ENCODE measurements at regions not wholly inside any gene's neighbourhood (a gene's known extent, or its start where the extent isn't known, plus 50 kb on each side); places are given as distances from the start of the nearest gene placed in this dataset.
"Not testable (repeated sequence)": the region's sequence is repeated elsewhere in the genome, so short reads cannot be mapped to it uniquely, and the experiment has no call there.

GRCh38 chr12:33017029-33017428 is 120.5 kb upstream of the PKP2 start:
- not testable (repeated sequence) for H3K9me3 ChIP-seq (ENCODE audit: control insufficient read depth, insufficient read depth, low read length); H3K4me1 ChIP-seq (ENCODE audit: control insufficient read depth, insufficient read depth, low read length); H3K27ac ChIP-seq (ENCODE audit: low read depth, low read length); H3K4me3 ChIP-seq (ENCODE audit: low read depth, low read length); H3K27me3 ChIP-seq (ENCODE audit: control insufficient read depth, insufficient read depth, low read length); DNase-seq (ENCODE audit: low read depth in 4 of 6, low spot score in 6 of 6); H3K36me3 ChIP-seq (ENCODE audit: control insufficient read depth, insufficient read depth, low read length)
- 61% methylated on average over 2 of the region's 2 CpGs for WGBS (ENCODE audit: insufficient coverage)

- H3K27me3 ChIP-seq (ENCODE audit: control insufficient read depth, insufficient read depth, low read length), result no peaks in the 10 kb centered on the region
- 80% methylated on average over 1 of the region's 3 CpGs for WGBS (ENCODE audit: insufficient coverage)
- H3K9me3 ChIP-seq (ENCODE audit: control insufficient read depth, insufficient read depth, low read length), result no peaks in the 10 kb centered on the region
- H3K36me3 ChIP-seq (ENCODE audit: control insufficient read depth, insufficient read depth, low read length), result no peaks in the 10 kb centered on the region
- DNase-seq (ENCODE audit: low read depth in 4 of 6, low spot score in 6 of 6), result no peak
- H3K4me3 ChIP-seq (ENCODE audit: low read depth, low read length), result no peak overlapping the region
- no peak overlapping the region for H3K27ac ChIP-seq (ENCODE audit: low read depth, low read length)
- no peaks in the 10 kb centered on the region for H3K4me1 ChIP-seq (ENCODE audit: control insufficient read depth, insufficient read depth, low read length)
Measured at GRCh38 chr12:33012226-33012625, 115.6 kb upstream of the PKP2 start.

GRCh38 chr12:33006106-33006505 is 109.5 kb upstream of the PKP2 start:
- Histone ChIP-seq H3K36me3 (ENCODE audit: control insufficient read depth, insufficient read depth, low read length) (no peaks in the 10 kb centered on the region), H3K27me3 (ENCODE audit: control insufficient read depth, insufficient read depth, low read length) (no peaks in the 10 kb centered on the region), H3K27ac (ENCODE audit: low read depth, low read length) (no peak overlapping the region), H3K4me1 (ENCODE audit: control insufficient read depth, insufficient read depth, low read length) (no peaks in the 10 kb centered on the region), H3K4me3 (ENCODE audit: low read depth, low read length) (no peak overlapping the region), H3K9me3 (ENCODE audit: control insufficient read depth, insufficient read depth, low read length) (peaks cover 3% of the 10 kb centered on the region)
- DNase-seq (ENCODE audit: low read depth in 4 of 6, low spot score in 6 of 6), result no peak
- no CpG with 5 or more reads among the region's 1 CpG for WGBS (ENCODE audit: insufficient coverage)

- 31% methylated on average over 1 of the region's 2 CpGs for WGBS (ENCODE audit: insufficient coverage)
- Histone ChIP-seq H3K4me3 (ENCODE audit: low read depth, low read length) (no peak overlapping the region), H3K27me3 (ENCODE audit: control insufficient read depth, insufficient read depth, low read length) (no peaks in the 10 kb centered on the region), H3K27ac (ENCODE audit: low read depth, low read length) (no peak overlapping the region), H3K4me1 (ENCODE audit: control insufficient read depth, insufficient read depth, low read length) (no peaks in the 10 kb centered on the region), H3K36me3 (ENCODE audit: control insufficient read depth, insufficient read depth, low read length) (no peaks in the 10 kb centered on the region), H3K9me3 (ENCODE audit: control insufficient read depth, insufficient read depth, low read length) (peaks cover 3% of the 10 kb centered on the region)
- no peak for DNase-seq (ENCODE audit: low read depth in 4 of 6, low spot score in 6 of 6)
Measured at GRCh38 chr12:33000016-33000415, 103.4 kb upstream of the PKP2 start.

- Histone ChIP-seq H3K4me1 (ENCODE audit: control insufficient read depth, insufficient read depth, low read length) (no peaks in the 10 kb centered on the region), H3K27me3 (ENCODE audit: control insufficient read depth, insufficient read depth, low read length) (no peaks in the 10 kb centered on the region), H3K9me3 (ENCODE audit: control insufficient read depth, insufficient read depth, low read length) (no peaks in the 10 kb centered on the region), H3K27ac (ENCODE audit: low read depth, low read length) (no peak overlapping the region), H3K4me3 (ENCODE audit: low read depth, low read length) (no peak overlapping the region), H3K36me3 (ENCODE audit: control insufficient read depth, insufficient read depth, low read length) (no peaks in the 10 kb centered on the region)
- 52% methylated on average over 3 of the region's 8 CpGs for WGBS (ENCODE audit: insufficient coverage)
- DNase-seq (ENCODE audit: low read depth in 4 of 6, low spot score in 6 of 6), result peak in 1 of 6 donors; percentile 14
Measured at GRCh38 chr12:32997471-32997870, 100.9 kb upstream of the PKP2 start.

- H3K27me3 ChIP-seq (ENCODE audit: control insufficient read depth, insufficient read depth, low read length), result no peaks in the 10 kb centered on the region
- no CpG with 5 or more reads among the region's 2 CpGs for WGBS (ENCODE audit: insufficient coverage)
- H3K4me1 ChIP-seq (ENCODE audit: control insufficient read depth, insufficient read depth, low read length), result no peaks in the 10 kb centered on the region
- H3K9me3 ChIP-seq (ENCODE audit: control insufficient read depth, insufficient read depth, low read length), result no peaks in the 10 kb centered on the region
- H3K27ac ChIP-seq (ENCODE audit: low read depth, low read length), result no peak overlapping the region
- DNase-seq (ENCODE audit: low read depth in 4 of 6, low spot score in 6 of 6), result no peak
- no peaks in the 10 kb centered on the region for H3K36me3 ChIP-seq (ENCODE audit: control insufficient read depth, insufficient read depth, low read length)
- H3K4me3 ChIP-seq (ENCODE audit: low read depth, low read length), result no peak overlapping the region
Measured at GRCh38 chr12:32995623-32996022, 99.0 kb upstream of the PKP2 start.

- WGBS (ENCODE audit: insufficient coverage), result 60% methylated on average over 2 of the region's 4 CpGs
- DNase-seq (ENCODE audit: low read depth in 4 of 6, low spot score in 6 of 6), result peak in 1 of 6 donors; percentile 42
- no peak overlapping the region for H3K4me3 ChIP-seq (ENCODE audit: low read depth, low read length)
- H3K27ac ChIP-seq (ENCODE audit: low read depth, low read length), result no peak overlapping the region
- no peaks in the 10 kb centered on the region for H3K36me3 ChIP-seq (ENCODE audit: control insufficient read depth, insufficient read depth, low read length)
- H3K9me3 ChIP-seq (ENCODE audit: control insufficient read depth, insufficient read depth, low read length), result no peaks in the 10 kb centered on the region
- H3K4me1 ChIP-seq (ENCODE audit: control insufficient read depth, insufficient read depth, low read length), result no peaks in the 10 kb centered on the region
- no peaks in the 10 kb centered on the region for H3K27me3 ChIP-seq (ENCODE audit: control insufficient read depth, insufficient read depth, low read length)
Measured at GRCh38 chr12:32993404-32993803, 96.8 kb upstream of the PKP2 start.

GRCh38 chr12:32989705-32990104 is 93.1 kb upstream of the PKP2 start:
- Histone ChIP-seq H3K4me1 (ENCODE audit: control insufficient read depth, insufficient read depth, low read length) (no peaks in the 10 kb centered on the region), H3K9me3 (ENCODE audit: control insufficient read depth, insufficient read depth, low read length) (no peaks in the 10 kb centered on the region), H3K36me3 (ENCODE audit: control insufficient read depth, insufficient read depth, low read length) (no peaks in the 10 kb centered on the region), H3K27me3 (ENCODE audit: control insufficient read depth, insufficient read depth, low read length) (no peaks in the 10 kb centered on the region), H3K27ac (ENCODE audit: low read depth, low read length) (no peak overlapping the region), H3K4me3 (ENCODE audit: low read depth, low read length) (no peak overlapping the region)
- DNase-seq (ENCODE audit: low read depth in 4 of 6, low spot score in 6 of 6), result no peak

- no peaks in the 10 kb centered on the region for H3K9me3 ChIP-seq (ENCODE audit: control insufficient read depth, insufficient read depth, low read length)
- no peak overlapping the region for H3K4me3 ChIP-seq (ENCODE audit: low read depth, low read length)
- no peaks in the 10 kb centered on the region for H3K36me3 ChIP-seq (ENCODE audit: control insufficient read depth, insufficient read depth, low read length)
- no peak overlapping the region for H3K27ac ChIP-seq (ENCODE audit: low read depth, low read length)
- WGBS (ENCODE audit: insufficient coverage), result 29% methylated on average over 3 of the region's 4 CpGs
- H3K27me3 ChIP-seq (ENCODE audit: control insufficient read depth, insufficient read depth, low read length), result no peaks in the 10 kb centered on the region
- peak in 1 of 6 donors; percentile 25 for DNase-seq (ENCODE audit: low read depth in 4 of 6, low spot score in 6 of 6)
- no peaks in the 10 kb centered on the region for H3K4me1 ChIP-seq (ENCODE audit: control insufficient read depth, insufficient read depth, low read length)
Measured at GRCh38 chr12:32988982-32989381, 92.4 kb upstream of the PKP2 start.

GRCh38 chr12:32987512-32987911 is 90.9 kb upstream of the PKP2 start:
- 100% methylated on average over 1 of the region's 1 CpG for WGBS (ENCODE audit: insufficient coverage)
- H3K27me3 ChIP-seq (ENCODE audit: control insufficient read depth, insufficient read depth, low read length), result no peaks in the 10 kb centered on the region
- no peak overlapping the region for H3K4me3 ChIP-seq (ENCODE audit: low read depth, low read length)
- H3K9me3 ChIP-seq (ENCODE audit: control insufficient read depth, insufficient read depth, low read length), result no peaks in the 10 kb centered on the region
- no peak overlapping the region for H3K27ac ChIP-seq (ENCODE audit: low read depth, low read length)
- no peak for DNase-seq (ENCODE audit: low read depth in 4 of 6, low spot score in 6 of 6)
- H3K4me1 ChIP-seq (ENCODE audit: control insufficient read depth, insufficient read depth, low read length), result no peaks in the 10 kb centered on the region
- no peaks in the 10 kb centered on the region for H3K36me3 ChIP-seq (ENCODE audit: control insufficient read depth, insufficient read depth, low read length)

Data from spinal cord (tissue), 9 donors.